Pancreas (tissue), 10 donors: ENCODE measurements at regions not wholly inside any gene's neighbourhood (a gene's known extent, or its start where the extent isn't known, plus 50 kb on each side); places are given as distances from the start of the nearest gene placed in this dataset.

Experiments used
- ATAC-seq, 4 donors: fragments of 200-7000 bp; cut with Tn5 transposase; one replicate each; pipeline versions ENCODE4 v1.8.0 to v1.9.1; 2020; ENCODE audit warnings: mild to moderate bottlenecking in 4 of 4, moderate library complexity in 4 of 4
- DNase-seq, 6 donors: peaks; one replicate each; pipeline ENCODE4 v3.0.0-alpha.2; 2020
- FAIRE-seq: peaks from 2 replicates; lab custom pipeline; 2012; peaks lifted over from hg19 to GRCh38; lab: Jason Lieb, UNC
- H3K27ac ChIP-seq, 4 donors: fragments of 200-600 bp; sonication (generic); 1 replicate in 3 of 4; 2 replicates in 1 of 4; pipeline versions ENCODE4 v1.5.0 to v1.8.0; 2020
- H3K27me3 ChIP-seq, 4 donors: fragments of 200-600 bp; one replicate each; pipeline ENCODE4 v1.8.0; 2021
- H3K36me3 ChIP-seq, 3 donors: fragments of 200-600 bp; sonication (generic) in 1 of 3; one replicate each; pipeline versions ENCODE4 v1.5.0 to v1.8.0; 2020 to 2021
- H3K4me1 ChIP-seq, 3 donors: fragments of 200-600 bp; one replicate each; pipeline ENCODE4 v1.8.0; 2021
- H3K4me3 ChIP-seq, 4 donors: fragments of 200-600 bp; sonication (generic) in 2 of 4; one replicate each; pipeline versions ENCODE4 v1.5.0 to v1.8.0; 2020 to 2021
- H3K9me3 ChIP-seq, 4 donors: fragments of 200-600 bp; one replicate each; pipeline ENCODE4 v1.8.0; 2021
- CTCF ChIP-seq, 4 donors: fragments of 200-600 bp; sonication (generic) in 3 of 4; IDR thresholded peaks; one replicate each; pipeline versions ENCODE4 v1.5.0 to v1.8.0; 2021; ENCODE audit warnings: antibody characterized with exemption in 4 of 4
- WGBS, 2 donors: extraction: QIAGEN DNeasy Blood & Tissue Kit; methylation state at CpG; one replicate each; pipeline ENCODE4 v1.1.7; 2013; 5-methylcytosine and 5-hydroxymethylcytosine counted together
- intact Hi-C, 3 donors: fragments of 100-400 bp; cut with DNase I; formaldehyde crosslinking; loops; one replicate each; pipeline versions ENCODE4 v1.11.1 to v1.14.2; 2022
- donor health status: healthy with polysubstance abuse.
- donor health status: DM: no; HTN: no; CAD: no; lungs with moderate emphysema.
- donor health status: DM: no; HTN: no; CAD: no.
- donor health status: control.
- donor health status: control.
- donor health status: Bipolar disorder and iron deficiency.
- donor health status: DM: yes; HTN: yes; CAD: no.
- donor health status: DM: no; HTN: no; CAD: no.
- donor health status: DM: no; HTN: no; CAD: no.
- donor health status: DM: yes; HTN: yes; CAD: no.

GRCh38 chr12:45655186-45655585, 74.3 kb upstream of the ARID2 start:
- FAIRE-seq (no peak), DNase-seq (no peak), ATAC-seq (peak in 2 of 4 donors; percentile 37 to 44)
- 83 to 86% methylated on average over 5 of the region's 5 CpGs for WGBS, 2 donors
- no peaks in the 10 kb centered on the region for H3K9me3 ChIP-seq
- no peaks in the 10 kb centered on the region for H3K4me1 ChIP-seq
- H3K27ac ChIP-seq = no peak overlapping the region
- intact Hi-C loops = no loop called here
- H3K4me3 ChIP-seq = no peak overlapping the region
- no peaks in the 10 kb centered on the region for H3K36me3 ChIP-seq
- no peak for TF ChIP-seq CTCF (IDR thresholded peaks at IDR 0.05)
- no peaks in the 10 kb centered on the region for H3K27me3 ChIP-seq

- H3K27me3 ChIP-seq = no peaks in the 10 kb centered on the region
- TF ChIP-seq CTCF (IDR thresholded peaks at IDR 0.05) = no peak
- H3K4me1 ChIP-seq = no peaks in the 10 kb centered on the region
- no peaks in the 10 kb centered on the region for H3K36me3 ChIP-seq
- H3K27ac ChIP-seq = no peak overlapping the region
- 90 to 95% methylated on average over 2 of the region's 2 CpGs for WGBS, 2 donors
- no peak for ATAC-seq
- no peaks in the 10 kb centered on the region for H3K9me3 ChIP-seq
- no peak overlapping the region for H3K4me3 ChIP-seq
- DNase-seq = no peak
- intact Hi-C loops = no loop called here
- no peak for FAIRE-seq
These were observed 73.8 kb upstream of the ARID2 start for GRCh38 chr12:45655743-45656142.

- Histone ChIP-seq H3K27me3 (no peaks in the 10 kb centered on the region), H3K4me1 (no peaks in the 10 kb centered on the region), H3K27ac (no peak overlapping the region), H3K4me3 (no peak overlapping the region), H3K9me3 (no peaks in the 10 kb centered on the region), H3K36me3 (no peaks in the 10 kb centered on the region)
- ATAC-seq (no peak), FAIRE-seq (no peak), DNase-seq (no peak)
- intact Hi-C loops = no loop called here
- 65 to 68% methylated on average over 4 of the region's 4 CpGs for WGBS, 2 donors
- TF ChIP-seq CTCF (IDR thresholded peaks at IDR 0.05) = no peak
These were observed 71.5 kb upstream of the ARID2 start for GRCh38 chr12:45658020-45658419.

- Histone ChIP-seq H3K4me1 (no peaks in the 10 kb centered on the region), H3K36me3 (no peaks in the 10 kb centered on the region), H3K4me3 (no peak overlapping the region), H3K27ac (no peak overlapping the region), H3K27me3 (no peaks in the 10 kb centered on the region), H3K9me3 (no peaks in the 10 kb centered on the region)
- ATAC-seq = peak in 2 of 4 donors; percentile 32 to 59
- peak in 3 of 6 donors; percentile 17 to 23 (median 19) for DNase-seq
- WGBS, 2 donors = 54 to 55% methylated on average over 2 of the region's 2 CpGs
- no peak for FAIRE-seq
- intact Hi-C loops = no loop called here
- TF ChIP-seq CTCF (IDR thresholded peaks at IDR 0.05) = no peak
These were observed 69.2 kb upstream of the ARID2 start for GRCh38 chr12:45660330-45660729.

- no peaks in the 10 kb centered on the region for H3K4me1 ChIP-seq
- no peak for TF ChIP-seq CTCF (IDR thresholded peaks at IDR 0.05)
- no peaks in the 10 kb centered on the region for H3K9me3 ChIP-seq
- no peaks in the 10 kb centered on the region for H3K36me3 ChIP-seq
- H3K27me3 ChIP-seq = no peaks in the 10 kb centered on the region
- ATAC-seq = no peak
- no peak for FAIRE-seq
- no peak overlapping the region for H3K27ac ChIP-seq
- DNase-seq = no peak
- 75 to 76% methylated on average over 2 of the region's 2 CpGs for WGBS, 2 donors
- intact Hi-C loops = no loop called here
- no peak overlapping the region for H3K4me3 ChIP-seq
These were observed 66.1 kb upstream of the ARID2 start for GRCh38 chr12:45663455-45663854.
